H4 (cell line): ENCODE measurements at regions not wholly inside any gene's neighbourhood (a gene's known extent, or its start where the extent isn't known, plus 50 kb on each side); places are given as distances from the start of the nearest gene placed in this dataset.

Experiments used
- DNase-seq: peaks from one replicate; pipeline ENCODE4 v3.0.0-alpha.2; 2015; ENCODE audit warnings: low spot score

GRCh38 chr5:96283589-96283988 is 149.5 kb downstream of the PCSK1 start:
- no peak for DNase-seq

- no peak for DNase-seq
Measured at GRCh38 chr5:96282020-96282419, 151.0 kb downstream of the PCSK1 start.

GRCh38 chr5:96280946-96281393 is 152.1 kb downstream of the PCSK1 start:
- DNase-seq: no peak

- DNase-seq: peak; percentile 22
Measured at GRCh38 chr5:96279801-96280542, 153.1 kb downstream of the PCSK1 start.

- no peak for DNase-seq
Measured at GRCh38 chr5:96278981-96279380, 154.1 kb downstream of the PCSK1 start.

GRCh38 chr5:96275051-96275450 is 158.0 kb downstream of the PCSK1 start:
- no peak for DNase-seq

GRCh38 chr5:96265487-96265886 is 167.6 kb downstream of the PCSK1 start:
- DNase-seq: no peak

GRCh38 chr5:96264047-96264446 is 169.0 kb downstream of the PCSK1 start:
- DNase-seq: no peak

- DNase-seq: no peak
Measured at GRCh38 chr5:96262105-96262504, 170.9 kb downstream of the PCSK1 start.

- no peak for DNase-seq
Measured at GRCh38 chr5:96260009-96260408, 173.0 kb downstream of the PCSK1 start.

- DNase-seq: peak; percentile 66
Measured at GRCh38 chr5:96259151-96259772, 173.8 kb downstream of the PCSK1 start.

GRCh38 chr5:96258692-96259091 is 174.4 kb downstream of the PCSK1 start:
- no peak for DNase-seq

- DNase-seq: peak; percentile 25
Measured at GRCh38 chr5:96257904-96258303, 175.1 kb downstream of the PCSK1 start.

- peak; percentile 55 for DNase-seq
Measured at GRCh38 chr5:96256795-96257470, 176.1 kb downstream of the PCSK1 start.

- DNase-seq: peak; percentile 75
Measured at GRCh38 chr5:96254980-96255691, 177.9 kb downstream of the PCSK1 start.

- DNase-seq: no peak
Measured at GRCh38 chr5:96253140-96253539, 179.9 kb downstream of the PCSK1 start.

GRCh38 chr5:96252596-96252995 is 180.5 kb downstream of the PCSK1 start:
- no peak for DNase-seq

GRCh38 chr5:96250782-96251181 is 182.3 kb downstream of the PCSK1 start:
- DNase-seq: no peak

- DNase-seq: no peak
Measured at GRCh38 chr5:96248131-96248530, 184.9 kb downstream of the PCSK1 start.

GRCh38 chr5:96247708-96248107 is 185.3 kb downstream of the PCSK1 start:
- no peak for DNase-seq

- peak; percentile 91 for DNase-seq
Measured at GRCh38 chr5:96247097-96247701, 185.8 kb downstream of the PCSK1 start.
